DMS53 treated with DMSO at 0.1 percent for 48 hours (cell line): ENCODE measurements at regions not wholly inside any gene's neighbourhood (a gene's known extent, or its start where the extent isn't known, plus 50 kb on each side); places are given as distances from the start of the nearest gene placed in this dataset.
"Not testable (repeated sequence)": the region's sequence is repeated elsewhere in the genome, so short reads cannot be mapped to it uniquely, and the experiment has no call there.

Experiments
- DNase-seq: peaks from one replicate; lab custom pipeline; 2025; ENCODE audit not compliant: unreplicated experiment; lab: John Stamatoyannopoulos, UW

DNA sequence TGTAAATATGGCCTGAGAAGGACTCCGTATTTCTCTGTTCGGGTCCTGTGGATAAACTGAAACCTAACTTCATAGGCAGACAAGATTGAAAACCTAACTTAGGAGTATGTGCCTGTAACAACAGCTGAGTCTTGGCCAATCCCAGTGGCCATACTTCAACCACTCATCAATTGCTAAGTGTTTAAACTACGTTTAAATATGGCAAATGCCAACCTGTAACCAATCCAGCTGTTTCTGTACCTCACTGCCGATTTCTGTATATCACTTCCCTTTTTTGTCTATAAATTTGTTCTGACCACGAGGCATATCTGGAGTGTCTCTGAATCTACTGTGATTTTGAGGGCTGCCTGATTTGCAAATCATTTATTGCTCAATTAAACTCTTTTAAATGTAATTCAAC is 272.3 kb downstream of the LPIN1 start:
- DNase-seq = not testable (repeated sequence)

DNA sequence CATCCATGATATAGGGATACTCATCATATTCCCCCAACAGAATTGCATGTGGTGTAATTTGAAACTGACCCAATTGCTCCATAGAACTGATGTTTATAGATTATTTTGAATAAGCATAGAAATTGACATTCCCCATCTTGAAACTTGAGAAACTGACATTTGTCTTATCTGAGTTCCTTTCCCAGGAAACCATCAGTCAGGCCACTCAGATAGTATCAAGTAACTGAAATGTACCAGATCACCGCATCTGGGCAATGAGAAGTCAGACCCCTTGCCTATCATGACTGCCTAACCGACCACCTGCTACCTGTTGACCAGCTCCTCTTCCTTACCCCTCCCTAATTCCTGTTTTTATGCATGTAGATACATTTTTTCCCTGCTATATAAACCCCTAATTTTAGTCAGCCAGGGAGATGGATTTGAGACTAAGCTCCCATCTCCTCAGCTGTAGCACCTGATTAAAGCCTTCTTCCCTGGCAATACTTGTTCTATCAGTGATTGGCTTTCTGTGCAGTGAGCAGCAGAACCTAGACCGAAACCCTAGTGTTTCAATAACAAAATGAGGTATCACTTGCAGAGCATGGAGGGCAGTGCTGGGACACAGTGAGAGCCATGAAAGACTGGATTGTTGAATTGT is 274.5 kb downstream of the LPIN1 start:
- DNase-seq = no peak

DNA sequence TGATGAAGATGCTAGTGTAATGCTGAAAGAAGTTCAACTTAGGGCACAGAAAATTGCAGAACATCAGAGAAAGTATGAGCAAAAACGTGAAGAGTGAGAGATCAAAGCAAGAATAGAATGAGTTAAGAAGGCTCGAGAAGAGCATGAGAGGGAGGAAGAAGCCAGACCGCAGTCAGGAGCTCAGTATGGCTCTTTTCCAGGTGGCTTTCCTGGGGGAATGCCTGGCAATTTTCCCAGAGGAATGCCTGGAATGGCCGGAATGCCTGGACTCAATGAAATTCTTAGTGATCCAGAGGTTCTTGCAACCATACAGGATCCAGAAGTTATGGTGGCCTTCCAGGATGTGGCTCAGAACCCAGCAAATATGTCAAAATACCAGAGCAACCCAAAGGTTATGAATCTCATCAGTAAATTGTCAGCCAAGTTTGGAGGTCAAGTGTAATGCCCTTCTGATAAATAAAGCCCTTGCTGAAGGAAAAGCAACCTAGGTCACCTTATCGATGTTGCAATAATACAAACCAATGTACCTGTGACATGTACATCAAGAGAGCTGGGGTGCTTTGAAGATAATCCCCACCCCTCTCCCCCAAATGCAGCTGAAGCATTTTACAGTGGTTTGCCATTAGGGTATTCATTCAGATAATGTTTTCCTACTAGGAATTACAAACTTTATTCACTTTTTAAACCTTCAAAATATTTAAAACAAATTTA is 277.9 kb downstream of the LPIN1 start:
- not testable (repeated sequence) for DNase-seq

DNA sequence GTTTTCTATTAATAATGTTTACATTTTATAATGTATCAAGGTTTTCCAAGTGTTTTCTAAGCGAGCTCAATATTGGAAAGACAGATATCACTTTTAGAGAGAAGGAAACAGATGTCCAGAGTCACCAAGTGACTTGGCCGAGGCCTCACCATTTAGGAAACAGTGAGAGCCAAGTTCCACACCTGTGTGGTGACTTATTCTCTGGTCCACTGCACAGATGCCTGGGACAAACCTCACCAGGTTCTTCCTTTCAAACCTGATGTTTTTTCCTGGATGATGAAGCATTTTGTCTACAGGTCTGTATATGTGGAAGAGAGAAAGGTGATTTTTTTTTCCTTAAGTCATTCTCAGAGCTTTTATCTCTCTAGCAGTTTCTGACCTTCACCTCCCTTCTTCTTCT is 280.7 kb downstream of the LPIN1 start:
- DNase-seq = no peak

DNA sequence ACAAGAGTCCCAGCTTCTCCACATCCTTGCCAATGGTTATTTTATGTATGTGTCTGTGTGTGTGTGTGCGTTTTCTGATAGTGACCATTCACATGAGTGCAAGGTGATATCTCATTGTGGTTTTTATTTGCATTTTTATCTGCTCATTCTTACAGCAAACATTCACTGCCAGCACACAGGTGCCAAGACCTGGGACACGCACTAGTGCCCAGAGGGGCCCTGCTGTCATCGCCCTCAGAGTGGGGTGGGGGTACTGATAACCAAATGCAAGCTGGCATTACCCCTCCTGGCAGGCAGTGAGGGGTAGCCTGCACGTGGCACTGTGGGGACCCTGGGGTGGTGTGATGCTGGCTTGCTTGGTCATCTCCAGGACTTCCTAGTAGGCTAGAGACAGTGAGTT is 285.4 kb downstream of the LPIN1 start:
- DNase-seq = no peak

DNA sequence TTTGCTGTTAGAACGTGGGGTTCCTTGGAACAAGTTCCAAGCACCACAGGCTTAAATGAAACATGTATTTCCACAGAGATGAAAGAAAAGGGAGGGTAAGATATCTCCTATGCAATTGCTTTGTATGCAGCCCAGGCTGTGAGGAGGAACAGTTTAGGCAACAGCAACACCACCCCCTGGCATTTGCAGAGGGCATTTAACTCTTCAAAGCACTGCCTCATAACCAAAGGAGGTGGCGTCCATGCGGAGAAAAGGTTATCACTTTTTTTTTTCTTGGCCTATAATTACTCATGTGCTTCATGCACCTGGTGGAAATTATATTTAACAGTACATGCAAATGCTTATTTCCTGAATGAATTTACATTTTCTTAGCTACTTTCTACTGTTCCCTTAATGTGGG is 286.0 kb downstream of the LPIN1 start:
- no peak for DNase-seq

DNA sequence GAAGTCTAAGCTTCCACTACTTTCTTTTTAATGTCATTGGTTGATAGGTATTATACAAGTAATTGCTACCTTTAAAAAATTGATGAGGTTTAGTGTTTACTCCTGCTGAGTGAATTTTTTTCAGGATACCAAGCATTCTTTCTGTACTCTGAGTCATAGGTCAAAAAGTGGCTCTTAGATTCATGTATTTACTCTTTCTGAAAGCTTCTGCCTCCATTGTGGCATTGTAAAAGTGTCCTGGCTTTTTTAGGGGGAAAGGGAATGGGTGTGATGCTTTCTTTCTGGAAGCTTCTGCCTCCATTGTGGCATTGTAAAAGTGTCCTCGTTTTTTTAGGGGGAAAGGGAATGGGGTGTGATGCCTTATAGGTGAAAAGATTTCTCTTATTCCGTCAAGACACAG is 286.5 kb downstream of the LPIN1 start:
- DNase-seq = no peak

DNA sequence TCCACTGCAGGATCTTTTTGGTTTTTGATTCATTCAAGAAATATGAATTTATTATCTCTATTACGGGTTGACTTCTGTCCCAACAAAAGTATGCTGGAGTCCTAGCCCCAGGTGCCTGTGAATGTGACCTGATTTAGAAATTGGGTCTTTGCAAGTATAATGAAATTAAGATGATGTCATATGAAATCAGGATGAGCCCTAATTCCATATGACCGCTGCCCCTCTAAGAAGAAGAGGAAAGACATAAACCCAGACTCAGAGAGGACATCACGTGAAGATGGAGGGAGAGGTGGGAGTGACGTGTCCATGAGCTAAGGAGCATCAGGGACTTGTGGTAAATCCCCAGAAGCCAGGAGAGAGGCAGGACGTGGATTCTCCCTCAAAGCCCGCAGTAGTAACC is 287.1 kb downstream of the LPIN1 start:
- no peak for DNase-seq

DNA sequence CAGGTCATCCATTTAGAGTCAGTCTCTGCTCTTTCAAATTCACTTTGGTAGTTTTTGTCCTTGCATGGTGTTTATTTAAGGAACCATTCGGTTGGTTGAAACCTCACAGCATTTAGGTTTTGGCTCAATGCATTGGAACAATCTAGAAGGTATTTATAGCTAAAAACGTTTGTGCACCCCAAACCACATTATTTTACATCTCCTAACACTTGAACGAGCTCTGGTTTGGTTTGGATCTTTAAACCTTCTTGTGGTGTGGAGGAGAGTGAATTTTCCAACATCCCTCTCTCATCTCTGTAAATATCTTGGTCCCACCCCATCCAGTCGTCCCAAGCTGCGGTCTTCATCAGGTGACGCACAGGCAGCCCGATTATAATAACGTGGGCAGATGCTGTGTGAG is 287.9 kb downstream of the LPIN1 start:
- DNase-seq = no peak

DNA sequence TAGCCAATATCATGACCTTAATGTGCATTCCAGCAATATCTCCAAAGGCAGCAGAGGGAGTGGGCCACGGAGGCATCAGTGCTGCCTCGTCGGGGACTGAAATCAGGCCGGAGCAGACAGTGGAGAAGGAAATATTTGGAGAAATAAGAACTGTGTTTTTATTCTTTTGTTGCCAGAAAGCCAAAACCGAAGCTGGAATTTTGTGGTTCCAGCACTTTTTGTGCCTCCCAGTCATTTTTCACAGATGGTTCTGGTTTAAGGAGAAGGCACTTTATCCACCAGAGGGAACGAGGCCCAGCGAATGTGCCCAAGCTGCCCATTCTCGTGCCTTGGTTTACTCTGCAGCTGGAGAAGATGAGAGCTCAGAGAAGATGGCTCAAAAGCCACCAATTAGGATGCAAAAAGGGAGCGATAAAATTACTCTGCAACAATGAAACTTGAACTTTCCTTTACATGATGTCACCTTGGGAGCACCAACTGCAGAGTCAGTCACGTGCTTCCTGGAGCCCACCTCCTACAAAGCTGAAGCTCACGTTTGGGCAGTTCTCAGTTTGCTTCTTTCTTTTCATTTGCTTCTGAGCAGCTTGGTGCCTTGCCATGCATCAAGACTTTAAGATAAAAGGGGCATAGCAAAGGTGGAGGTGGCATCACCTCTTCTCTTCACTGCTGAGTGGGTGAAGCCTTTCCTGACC is 288.7 kb downstream of the LPIN1 start:
- no peak for DNase-seq

DNA sequence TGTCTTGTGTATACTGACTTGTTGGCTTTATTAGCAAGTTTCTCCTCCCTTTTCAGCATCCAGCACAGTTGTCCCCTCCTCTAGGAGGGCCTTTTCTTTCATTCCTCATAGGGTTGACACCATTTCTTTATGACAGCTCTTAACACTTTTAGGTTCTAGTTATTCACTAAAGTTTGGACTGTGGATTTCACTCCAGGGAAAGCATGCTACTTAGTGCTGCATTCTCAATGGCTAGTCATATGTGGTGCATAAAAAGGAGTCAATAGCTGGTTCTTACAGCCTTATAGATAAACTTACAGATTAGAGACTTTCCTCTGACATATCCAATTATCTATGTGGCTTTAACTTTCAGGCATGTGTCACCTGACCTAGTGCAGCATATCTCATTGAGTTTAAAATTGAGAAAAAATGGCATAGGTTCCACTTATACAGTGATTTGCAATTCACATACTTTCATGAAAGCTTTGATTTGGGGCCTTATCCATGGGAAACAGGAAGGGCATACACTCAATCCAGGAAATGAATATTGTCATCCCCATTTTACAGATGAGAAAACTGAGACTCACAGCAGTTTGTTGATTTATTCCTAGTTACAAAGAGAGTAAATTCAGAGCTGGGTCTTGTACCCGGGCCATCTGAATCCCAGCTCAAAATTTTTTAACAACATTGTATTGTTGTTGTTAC is 289.7 kb downstream of the LPIN1 start:
- DNase-seq = no peak

DNA sequence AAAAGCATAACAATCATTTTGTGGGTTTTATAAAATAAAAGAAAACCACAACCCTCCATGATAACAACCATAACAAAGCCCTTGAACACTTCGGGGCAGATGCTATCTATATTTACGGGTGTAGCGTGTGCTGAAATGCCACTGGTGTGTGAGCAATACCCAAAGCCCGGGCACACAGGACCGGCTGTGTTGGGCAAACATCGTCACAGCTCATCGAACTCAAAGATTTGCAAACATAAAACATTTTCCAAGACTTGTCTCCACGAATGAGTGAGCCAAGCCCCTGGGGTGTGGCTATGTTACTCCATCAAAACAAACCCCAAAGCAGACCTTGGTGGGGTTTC is 290.2 kb downstream of the LPIN1 start:
- DNase-seq = no peak

DNA sequence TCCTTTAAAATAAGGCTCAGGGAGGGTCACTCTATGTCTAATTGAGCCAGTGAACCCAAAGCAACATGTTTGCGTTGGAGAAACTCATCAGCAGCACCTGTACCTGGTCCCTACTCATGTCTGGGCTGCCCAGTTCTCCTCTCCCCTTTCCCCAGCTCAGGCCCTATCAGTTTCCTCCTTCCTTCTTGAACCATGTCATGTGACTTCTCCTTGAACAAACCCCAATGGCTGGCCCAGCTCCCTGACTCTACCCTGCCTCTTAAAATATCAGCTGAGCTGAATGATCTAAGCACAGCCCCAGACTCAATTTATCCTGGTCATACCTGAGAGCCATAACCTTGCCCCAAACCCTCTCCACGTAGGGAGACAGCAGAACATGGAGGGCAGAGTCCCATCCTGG is 290.9 kb downstream of the LPIN1 start:
- no peak for DNase-seq

DNA sequence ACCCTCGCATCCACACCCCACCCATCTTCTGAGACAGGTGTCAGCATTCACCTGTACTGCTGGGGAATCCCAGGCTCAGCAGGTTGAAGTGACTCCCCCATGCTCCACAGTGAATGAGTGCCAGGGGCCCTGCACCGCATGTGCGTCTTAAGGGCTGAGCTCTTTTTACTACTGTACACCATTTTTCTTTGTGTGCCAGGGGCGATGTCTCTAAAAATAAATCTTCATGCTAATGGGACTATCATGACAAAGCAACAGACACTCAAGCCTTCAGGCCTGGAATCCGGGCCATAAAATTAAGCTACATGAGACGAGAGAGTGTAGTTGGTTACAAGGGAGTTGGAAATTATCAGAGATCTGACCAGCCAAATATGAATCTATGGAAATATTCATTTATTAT is 294.8 kb downstream of the LPIN1 start:
- DNase-seq = no peak

DNA sequence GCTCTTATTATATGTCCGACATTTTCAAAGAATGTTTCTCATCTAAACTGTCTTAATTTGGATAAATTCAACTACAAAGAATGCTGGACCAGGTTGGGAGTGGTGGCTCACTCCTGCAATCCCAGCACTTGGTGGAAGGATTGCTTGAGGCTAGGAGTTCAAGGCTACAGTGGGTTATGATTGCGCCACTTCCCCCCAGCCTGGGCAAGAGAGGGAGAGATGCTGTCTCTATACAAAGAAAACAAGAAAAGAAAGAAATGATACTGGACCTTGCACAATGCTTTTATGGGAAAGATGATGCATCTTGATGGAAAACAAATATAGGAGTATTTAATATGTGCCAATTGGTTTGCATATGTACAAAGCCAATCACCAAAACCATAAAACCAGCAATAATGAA is 296.7 kb downstream of the LPIN1 start:
- DNase-seq = no peak

DNA sequence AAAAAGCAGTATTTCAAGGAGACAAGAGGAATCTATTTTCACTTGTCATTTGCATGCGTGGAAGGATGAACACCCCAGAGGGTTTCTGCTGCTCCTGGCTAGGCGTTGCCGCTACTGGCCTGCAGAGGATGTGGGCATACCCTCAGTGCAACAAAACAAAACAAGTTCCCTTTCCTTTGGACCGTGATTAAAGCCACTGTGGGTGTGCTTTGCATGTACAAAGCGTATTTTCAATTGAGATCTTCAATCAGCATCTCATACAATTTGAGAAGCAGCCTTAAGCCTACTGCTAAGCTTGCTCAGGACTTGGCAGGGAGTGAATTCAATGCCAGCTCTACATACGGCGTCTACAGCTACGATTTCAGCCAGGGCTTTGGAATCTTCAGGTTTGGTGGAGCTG is 298.4 kb downstream of the LPIN1 start:
- no peak for DNase-seq

DNA sequence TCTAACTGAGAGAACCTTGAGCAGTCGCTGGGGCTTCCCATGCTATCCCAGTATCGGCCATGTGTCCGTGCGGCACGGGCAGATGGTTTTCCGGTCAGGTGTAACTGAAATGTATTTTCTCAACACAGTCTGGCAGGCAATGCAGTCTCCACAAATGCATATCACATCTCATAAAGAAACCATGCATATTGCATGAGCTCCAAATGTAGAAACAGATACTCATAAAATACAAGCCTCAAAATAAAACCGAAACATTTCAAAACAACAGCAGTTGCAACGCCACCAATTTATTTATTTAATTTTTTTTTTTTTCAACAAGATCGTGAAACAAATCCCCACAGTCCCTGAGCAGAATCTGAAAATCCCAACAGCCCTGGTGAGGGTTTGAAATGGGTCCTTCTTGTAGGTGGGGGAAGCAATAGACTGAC is 299.4 kb downstream of the LPIN1 start:
- DNase-seq = no peak

DNA sequence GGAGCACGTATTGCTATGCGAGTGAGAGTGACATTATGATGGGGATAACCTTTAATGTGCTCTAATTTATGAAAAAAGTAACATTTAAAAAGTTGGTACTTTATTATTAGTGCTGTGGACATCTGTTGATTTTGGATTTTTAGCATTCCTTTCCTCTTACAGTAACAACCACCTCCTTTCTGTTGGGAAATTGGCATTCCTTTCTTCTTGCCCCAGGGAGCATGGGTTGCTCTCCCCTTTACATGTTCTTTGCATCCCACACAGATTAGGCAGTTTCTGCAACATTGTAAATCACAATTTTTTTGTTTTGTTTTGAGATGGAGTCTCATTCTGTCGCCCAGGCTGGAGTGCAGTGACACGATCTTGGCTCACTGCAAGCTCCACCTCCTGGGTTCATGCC is 300.2 kb downstream of the LPIN1 start:
- no peak for DNase-seq

DNA sequence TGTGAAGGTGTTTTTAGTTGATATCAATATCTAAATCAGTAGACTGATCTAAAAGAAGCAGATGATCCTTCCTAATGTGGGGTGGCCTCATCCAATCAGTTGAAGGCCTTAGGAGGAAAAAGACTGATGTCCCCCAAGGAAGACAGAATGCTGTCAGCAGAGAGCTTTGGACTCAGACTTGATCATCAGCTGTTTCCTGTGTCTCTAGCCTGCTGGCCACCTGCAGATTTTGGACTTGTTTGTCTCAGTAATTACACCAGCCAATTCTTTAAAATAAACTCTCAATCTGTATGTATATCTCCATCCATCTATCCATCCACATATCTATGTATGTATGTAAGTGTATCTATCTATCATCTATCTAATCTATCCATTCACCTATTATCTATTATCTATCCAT is 301.3 kb downstream of the LPIN1 start:
- DNase-seq = no peak

DNA sequence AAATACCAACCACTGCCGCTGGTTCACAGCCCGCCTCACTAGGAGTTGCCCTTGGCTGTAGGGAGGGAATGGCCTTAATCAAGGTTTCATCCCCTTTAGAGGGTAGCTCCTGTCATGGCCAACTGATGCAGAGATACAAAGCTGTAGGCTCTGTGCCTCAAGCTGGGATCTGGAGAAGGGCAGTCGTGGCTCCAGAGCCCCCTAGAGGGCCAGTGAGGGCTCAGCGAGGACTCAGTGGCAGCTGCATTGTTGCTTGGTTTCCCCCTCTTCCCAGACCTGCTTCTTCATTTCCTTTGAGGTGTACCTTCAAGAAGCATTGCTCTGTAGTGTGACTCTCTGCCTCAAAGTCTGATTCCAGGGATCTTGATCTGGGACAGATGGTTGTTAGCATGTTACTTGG is 302.1 kb downstream of the LPIN1 start:
- DNase-seq = no peak

DNA sequence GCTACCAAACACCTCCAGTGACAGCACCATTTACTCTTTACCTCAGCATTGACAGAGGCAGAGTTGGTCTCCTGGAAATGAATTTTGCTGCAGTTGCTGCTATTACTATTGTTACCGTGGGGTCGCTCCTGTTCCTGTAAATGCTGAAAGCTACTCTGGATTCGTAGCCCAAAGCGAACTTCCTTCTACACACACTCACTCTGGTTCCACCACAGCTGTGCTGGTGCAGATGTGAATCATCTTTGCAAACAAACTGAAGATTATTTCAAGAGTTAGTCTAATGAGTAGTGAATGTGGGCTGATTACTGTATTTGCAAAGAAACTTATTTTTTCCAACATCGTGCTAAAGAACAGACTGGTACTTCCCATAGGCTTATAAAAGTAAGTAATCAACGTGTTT is 304.0 kb downstream of the LPIN1 start:
- DNase-seq = peak; percentile 45

DNA sequence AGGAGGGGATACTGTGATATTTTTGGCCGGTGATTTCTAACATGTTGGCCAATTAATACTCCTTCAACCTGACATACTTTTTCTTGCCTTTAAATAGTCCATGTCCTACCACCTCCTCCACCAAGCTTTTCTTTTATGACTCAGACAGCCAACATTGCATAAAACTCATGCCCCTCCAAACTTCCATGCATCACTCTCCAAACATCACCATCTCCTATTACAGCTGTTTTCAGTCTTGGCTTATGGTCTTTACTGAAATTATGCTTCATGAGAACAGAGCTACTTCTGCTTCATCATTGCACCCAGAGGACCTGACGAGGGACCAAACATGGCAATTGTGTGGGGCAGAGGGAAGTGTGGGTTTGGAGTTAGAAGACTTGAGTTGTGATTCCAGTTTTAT is 305.4 kb downstream of the LPIN1 start:
- no peak for DNase-seq
